GM20431 (cell line): ENCODE measurements at regions not wholly inside any gene's neighbourhood (a gene's known extent, or its start where the extent isn't known, plus 50 kb on each side); places are given as distances from the start of the nearest gene placed in this dataset.
"Not testable (repeated sequence)": the region's sequence is repeated elsewhere in the genome, so short reads cannot be mapped to it uniquely, and the experiment has no call there.

Experiments
- in situ Hi-C: fragments of 300-500 bp; cut with MseI, MboI; formaldehyde crosslinking; loops from one replicate; pipeline ENCODE4 v1.15.0; 2020; ENCODE audit warnings: low sequenced_read_pairs; ENCODE audit not compliant: unreplicated experiment

DNA sequence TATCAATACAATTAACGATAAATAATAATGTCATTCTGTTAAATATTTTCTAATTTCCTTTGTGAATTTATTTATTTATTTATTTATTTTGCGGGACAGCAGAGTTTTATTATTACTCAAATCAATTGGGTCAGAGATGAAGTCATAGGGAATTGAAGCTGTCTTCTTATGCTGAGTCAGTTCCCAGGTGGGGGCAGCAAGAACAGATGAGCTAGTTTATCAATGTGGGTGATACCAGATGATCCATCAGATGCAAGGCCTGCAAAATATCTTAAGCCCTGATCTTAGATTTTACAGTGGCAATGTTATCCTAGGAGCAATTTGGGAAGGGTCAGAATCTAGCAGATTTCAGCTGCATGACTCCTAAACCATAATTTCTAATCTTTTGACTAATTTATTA, 1050.3 kb downstream of the OTOL1 start:
- in situ Hi-C loops: no loop called here

- in situ Hi-C loops: no loop called here
Observed at GRCh38 chr3:162547321-162547720, 1050.7 kb downstream of the OTOL1 start.

DNA sequence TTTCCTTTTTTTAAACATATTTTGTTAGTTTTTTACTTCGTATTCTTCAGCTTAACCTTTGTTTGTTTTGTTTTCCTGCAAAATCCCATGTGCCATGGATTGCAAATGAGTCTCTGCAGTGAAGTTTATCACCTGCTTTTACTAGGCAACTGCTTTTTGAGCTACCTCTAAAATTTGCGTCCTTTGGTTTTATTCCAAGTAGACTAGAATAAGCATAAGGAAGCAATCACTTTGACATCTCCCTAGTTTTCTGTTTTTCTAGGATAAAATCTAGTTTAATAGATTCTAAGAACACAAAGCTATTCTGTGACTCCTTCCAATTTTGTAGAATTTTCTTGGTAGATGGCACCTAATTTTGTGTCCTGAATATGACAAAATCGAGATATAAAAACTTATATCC, 1059.2 kb downstream of the OTOL1 start:
- in situ Hi-C loops: no loop called here

GRCh38 chr3:162558016-162558415, 1061.4 kb downstream of the OTOL1 start:
- in situ Hi-C loops: no loop called here

DNA sequence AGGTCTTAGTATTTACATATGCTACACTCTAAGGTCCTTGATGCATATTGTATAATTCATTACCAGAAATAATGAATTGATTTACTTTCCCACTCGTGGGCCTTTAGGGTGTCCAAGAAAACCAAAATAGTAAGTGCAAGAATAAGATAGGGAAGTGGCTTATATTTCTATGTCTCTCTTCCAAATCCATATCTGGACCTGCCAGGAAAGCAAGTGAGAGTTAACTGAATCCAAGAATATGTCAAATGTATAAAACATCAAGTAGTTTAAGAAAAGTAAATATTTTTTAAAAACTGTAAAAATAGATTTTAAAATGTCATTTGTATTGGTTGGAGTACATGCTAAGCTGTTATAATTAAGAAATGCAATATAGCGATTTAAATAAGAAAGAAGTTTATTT, 1072.1 kb downstream of the OTOL1 start:
- in situ Hi-C loops: no loop called here

DNA sequence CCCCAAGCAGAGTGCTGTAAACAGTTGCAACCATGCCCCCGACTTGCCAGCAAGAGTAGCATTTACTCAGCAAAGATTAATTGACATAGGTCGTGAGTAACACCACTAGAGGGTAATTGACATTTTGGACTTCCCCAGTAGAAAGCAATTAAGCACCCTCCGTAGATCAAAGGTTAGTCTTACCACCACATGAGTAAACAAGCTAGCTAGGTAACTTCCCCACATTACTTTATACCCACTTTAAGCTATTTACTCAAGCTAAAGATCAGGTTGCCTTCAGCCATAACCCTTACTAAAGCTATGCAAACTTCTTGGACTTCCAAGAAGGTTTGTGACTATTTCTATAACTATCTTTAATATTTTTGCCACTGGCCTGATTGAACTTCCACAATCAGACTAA, 1072.7 kb downstream of the OTOL1 start:
- in situ Hi-C loops: no loop called here

DNA sequence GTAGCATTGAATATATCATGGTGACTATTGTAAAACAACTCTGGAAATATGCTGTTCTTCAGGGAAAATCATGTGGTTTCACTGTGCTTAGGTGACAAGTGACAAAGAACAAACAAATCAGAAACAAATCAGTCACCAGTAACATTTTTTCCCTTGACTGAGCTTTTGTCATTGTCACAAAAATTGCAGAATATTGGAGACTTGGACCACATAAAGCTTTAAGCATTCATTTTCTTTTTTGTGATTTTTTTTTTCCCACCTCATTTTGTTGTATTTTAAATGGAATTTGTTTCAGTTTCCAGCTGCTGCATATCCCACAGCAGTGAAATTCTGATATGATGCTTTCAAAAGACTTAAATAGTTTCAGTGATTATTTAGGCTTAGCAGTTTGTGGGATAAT, 1088.4 kb downstream of the OTOL1 start:
- in situ Hi-C loops: no loop called here

DNA sequence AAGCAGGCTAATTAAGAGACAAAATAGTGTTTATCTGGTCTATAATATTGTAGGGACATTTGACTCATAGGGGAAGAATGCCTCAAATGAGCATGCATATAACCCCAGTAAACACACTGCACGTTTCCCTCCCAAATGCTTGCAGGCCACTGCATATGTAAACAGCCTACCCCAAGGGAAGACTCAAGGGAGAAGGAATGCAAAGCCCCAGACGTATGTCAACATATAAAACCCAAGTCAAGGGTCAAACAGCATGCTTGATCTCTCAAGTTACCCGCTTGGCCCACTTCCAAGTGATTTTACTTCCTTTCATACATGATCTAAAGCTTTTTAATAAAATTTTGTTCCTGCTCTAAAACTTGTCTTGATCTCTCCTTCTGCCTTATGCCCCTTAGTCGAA, 1090.0 kb downstream of the OTOL1 start:
- in situ Hi-C loops: no loop called here

- in situ Hi-C loops: no loop called here
Observed at GRCh38 chr3:162597226-162597625, 1100.6 kb downstream of the OTOL1 start.

GRCh38 chr3:162598500-162598899, 1101.9 kb downstream of the OTOL1 start:
- in situ Hi-C loops: not testable (repeated sequence)

- in situ Hi-C loops: not testable (repeated sequence)
Observed at GRCh38 chr3:162599742-162600141, 1103.1 kb downstream of the OTOL1 start.

- in situ Hi-C loops: no loop called here
Observed at GRCh38 chr3:162601101-162601670, 1104.6 kb downstream of the OTOL1 start.

DNA sequence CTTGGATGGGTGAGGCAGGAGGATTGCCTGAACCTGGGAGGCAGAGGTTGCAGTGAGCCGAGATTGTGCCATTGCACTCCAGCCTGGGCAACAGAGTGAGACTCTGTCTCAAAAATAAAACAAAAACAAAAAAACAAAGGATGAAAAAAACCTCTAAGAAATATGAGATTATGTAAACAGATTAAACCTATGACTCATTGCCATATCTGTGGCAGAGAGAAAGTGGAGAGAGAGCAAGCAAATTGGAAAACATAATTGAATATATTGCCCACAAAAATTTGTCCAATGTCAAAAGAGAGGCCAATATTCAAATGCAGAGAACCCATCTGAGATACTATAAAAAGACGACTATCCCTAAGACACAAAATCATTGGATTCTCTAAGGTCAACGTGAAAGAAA, 1106.0 kb downstream of the OTOL1 start:
- in situ Hi-C loops: no loop called here

- in situ Hi-C loops: no loop called here
Observed at GRCh38 chr3:162605651-162606204, 1109.1 kb downstream of the OTOL1 start.

DNA sequence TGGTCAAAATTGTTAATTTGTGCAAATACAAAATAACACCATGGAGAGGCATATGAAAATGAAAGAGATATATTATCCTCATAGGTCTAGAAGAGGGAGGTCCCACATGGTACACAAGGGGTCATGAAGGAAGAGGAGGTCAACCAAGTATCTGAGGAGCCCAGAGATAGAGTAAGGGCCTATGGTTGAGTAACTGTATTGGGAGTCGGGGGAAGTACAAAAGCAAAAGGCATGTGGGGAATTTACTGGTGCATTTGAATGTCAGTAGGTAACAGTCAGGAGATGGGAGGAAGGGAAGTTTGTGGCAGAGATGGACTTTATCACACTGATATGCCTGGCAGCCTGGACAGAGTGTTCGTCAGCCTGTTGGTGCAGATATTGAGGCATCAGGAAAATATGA, 1113.7 kb downstream of the OTOL1 start:
- in situ Hi-C loops: no loop called here

DNA sequence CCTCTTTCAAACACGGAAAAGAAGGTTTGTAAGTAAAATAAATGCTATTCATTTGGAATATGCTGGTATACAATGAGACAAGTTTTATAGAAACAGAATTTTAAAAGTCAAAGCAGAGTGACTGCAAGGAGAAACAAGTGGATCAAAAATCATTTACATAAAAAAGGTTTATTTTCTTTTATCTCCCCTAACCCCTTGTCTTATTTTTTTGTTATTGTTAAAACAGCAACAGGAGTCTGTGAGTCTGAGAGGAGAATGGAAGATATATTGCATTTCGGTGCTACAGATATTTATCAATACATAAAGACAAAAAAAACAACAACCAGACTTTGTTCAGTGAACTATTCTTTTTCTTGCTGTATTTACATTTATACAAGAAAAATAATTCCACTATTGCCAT, 1116.4 kb downstream of the OTOL1 start:
- in situ Hi-C loops: no loop called here

DNA sequence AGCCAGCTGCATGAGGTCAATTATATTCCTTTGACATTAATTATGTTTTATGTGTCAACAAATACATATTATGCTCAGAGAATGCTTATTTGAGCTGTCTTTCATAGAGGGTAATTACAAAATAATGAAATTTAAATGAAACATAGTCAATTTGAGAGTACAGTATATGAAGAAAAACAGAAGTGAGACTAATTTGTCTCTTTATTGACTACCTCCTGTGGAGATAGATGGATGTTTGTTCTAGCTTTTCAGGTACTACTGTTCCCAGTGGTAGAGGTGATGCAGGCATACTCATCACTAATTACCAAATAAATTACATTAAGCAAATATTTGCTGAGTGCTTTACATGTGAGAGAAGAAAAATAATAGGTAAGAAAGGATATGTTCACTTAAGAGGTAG, 1129.6 kb downstream of the OTOL1 start:
- in situ Hi-C loops: no loop called here

- in situ Hi-C loops: no loop called here
Observed at GRCh38 chr3:162628531-162628930, 1131.9 kb downstream of the OTOL1 start.

DNA sequence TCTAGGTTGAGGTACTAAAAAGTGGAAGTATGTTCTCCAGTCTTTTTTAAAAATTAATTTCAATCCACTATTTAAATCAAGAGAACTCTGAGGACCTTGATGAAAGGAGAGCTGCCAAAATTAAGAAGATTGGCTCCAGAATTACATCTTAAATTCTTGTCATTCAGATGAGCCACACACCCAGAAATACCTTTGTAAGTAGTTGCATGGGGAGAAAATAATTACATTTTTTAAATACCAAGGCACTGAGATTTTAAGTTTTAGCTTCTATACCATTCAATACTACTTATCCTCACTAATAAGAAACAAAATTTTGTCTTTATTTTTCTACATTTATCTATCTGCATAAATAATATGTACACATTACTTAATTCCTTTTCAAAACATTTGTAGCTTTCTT, 1132.8 kb downstream of the OTOL1 start:
- in situ Hi-C loops: no loop called here

- in situ Hi-C loops: no loop called here
Observed at GRCh38 chr3:162632672-162633071, 1136.1 kb downstream of the OTOL1 start.

GRCh38 chr3:162640208-162640607, 1143.6 kb downstream of the OTOL1 start:
- in situ Hi-C loops: not testable (repeated sequence)

DNA sequence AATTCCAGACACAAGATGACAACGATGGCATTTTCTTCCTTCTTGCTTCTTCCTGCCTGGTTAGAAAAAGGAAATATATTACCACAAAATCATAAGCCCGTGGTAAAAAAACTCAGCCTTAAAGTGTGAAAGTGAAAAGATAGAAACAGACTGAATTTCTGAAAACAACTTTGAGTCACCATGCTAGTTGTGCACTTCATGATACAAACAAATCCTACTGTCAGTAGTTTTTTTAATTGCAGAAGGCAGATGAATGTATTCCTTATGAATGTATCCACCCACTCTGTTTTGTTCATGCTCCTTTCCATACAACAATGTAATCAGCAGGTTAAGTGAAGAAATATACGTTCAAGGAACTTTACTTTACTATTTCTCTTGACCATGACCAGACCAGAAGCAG, 1144.7 kb downstream of the OTOL1 start:
- in situ Hi-C loops: no loop called here
